ENCODE measurements at regions not wholly inside any gene's neighbourhood (a gene's known extent, or its start where the extent isn't known, plus 50 kb on each side); places are given as distances from the start of the nearest gene placed in this dataset.

DNA sequence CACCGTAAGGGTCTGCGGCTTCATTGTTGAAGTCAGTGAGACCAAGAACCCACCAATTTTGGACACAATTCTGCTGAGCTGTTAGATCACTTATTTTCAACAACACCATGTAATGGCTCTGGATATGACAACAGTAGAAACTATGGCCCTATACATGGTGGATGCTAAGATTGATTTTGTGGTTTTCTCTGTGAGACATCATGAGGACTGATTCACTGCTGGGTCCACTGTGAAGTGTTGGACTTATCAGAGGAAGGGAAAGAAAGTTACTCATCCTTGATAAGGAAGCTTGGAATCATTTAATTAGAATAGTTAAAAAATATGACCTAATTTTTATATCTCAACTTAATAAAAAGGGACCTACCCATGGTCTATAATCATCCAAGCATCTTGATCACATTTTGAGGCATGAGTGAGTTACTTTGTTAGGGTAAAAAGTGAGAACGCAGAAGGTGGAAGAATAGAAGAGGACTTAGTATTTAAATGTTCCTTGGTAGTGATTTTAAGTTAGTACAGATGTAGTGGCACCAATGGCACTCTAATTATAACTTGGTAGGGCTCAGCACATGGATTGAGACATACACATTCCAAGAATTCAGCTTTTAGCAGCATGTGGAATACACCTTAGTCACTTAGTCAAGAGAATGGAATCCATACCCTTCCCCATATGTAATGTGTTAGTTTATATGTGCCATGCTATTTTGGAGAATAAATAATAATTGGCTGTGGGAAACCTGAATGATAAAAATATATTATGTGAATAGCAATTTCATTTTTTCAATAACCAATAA lies 123.5 kb upstream of the CD180 start:
- H3K9me3 Mint-ChIP-seq = no peaks in the 10 kb centered on the region
- no peak overlapping the region for H3K4me3 Mint-ChIP-seq
- H3K27me3 Mint-ChIP-seq = no peaks in the 10 kb centered on the region
- no peak for DNase-seq
- no peaks in the 10 kb centered on the region for H3K36me3 Mint-ChIP-seq
- peak overlapping the region; percentile 11 for H3K27ac Mint-ChIP-seq
- peaks cover 2% of the 10 kb centered on the region for H3K4me1 Mint-ChIP-seq

DNA sequence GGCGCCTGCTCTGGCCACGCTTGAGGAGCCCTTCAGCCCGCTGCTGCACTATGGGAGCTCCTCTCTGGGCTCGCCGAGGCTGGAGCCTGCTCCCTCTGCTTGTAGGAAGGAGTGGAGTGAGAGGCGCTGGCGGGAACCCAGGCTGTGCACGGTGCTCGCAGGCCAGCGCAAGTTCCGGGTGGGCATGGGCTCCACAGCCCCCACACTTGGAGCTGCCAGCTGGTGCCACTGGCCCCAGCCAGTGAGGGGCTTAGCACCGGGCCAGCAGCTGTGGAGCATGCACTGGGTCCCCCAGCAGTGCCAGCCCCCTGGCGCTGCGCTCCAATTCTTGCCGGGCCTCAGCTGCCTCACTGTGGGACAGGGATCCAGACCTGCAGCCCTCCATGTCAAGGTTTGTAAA lies 122.1 kb upstream of the CD180 start:
- no peak overlapping the region for H3K4me3 Mint-ChIP-seq
- no peaks in the 10 kb centered on the region for H3K27me3 Mint-ChIP-seq

DNA sequence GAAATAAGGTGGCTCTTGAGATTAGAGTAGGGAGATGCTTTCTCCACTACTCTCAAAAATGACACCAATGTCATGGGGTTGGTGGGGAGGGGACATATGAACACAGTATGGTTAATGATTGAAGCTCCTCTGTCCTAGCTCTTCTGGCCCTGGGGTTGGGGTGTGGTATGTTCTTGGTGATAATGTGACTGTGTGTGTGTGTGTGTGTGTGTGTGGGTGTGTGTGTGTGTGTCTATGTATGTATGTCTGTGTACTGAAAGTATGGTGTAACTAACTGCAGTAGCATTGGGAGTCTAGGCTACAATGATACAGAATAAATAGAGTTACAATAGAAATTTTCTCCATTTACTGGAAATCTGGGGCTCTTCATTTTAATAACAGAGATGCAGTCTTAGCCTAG lies 121.0 kb upstream of the CD180 start:
- Mint-ChIP-seq H3K4me3 (no peak overlapping the region), H3K9me3 (no peaks in the 10 kb centered on the region), H3K36me3 (no peaks in the 10 kb centered on the region), H3K4me1 (peaks cover 2% of the 10 kb centered on the region), H3K27me3 (no peaks in the 10 kb centered on the region), H3K27ac (no peak overlapping the region)
- DNase-seq = no peak

More for the DNA sequence above, 122.1 kb upstream of the CD180 start:
- no peak for DNase-seq
- no peaks in the 10 kb centered on the region for H3K9me3 Mint-ChIP-seq
- peaks cover 2% of the 10 kb centered on the region for H3K4me1 Mint-ChIP-seq
- H3K36me3 Mint-ChIP-seq = no peaks in the 10 kb centered on the region
- no peak overlapping the region for H3K27ac Mint-ChIP-seq

DNA sequence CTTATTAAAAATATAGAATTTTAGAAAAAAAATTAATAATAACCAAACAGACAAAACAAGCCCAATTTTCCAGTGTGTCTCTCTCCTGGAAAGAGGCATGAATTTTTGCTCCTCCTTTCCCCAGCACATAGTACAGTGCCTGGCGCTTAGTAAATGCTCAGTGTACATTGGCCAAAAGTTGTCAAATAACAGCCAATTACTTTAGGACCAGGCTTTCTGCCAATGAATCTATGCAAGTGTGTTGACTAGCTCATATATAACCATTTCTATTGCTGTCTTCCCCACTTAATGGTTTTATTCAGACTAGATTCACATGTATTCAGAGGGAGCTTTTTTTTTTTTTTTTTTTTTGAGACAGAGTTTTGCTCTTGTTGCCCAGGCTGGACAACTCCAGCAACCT lies 120.1 kb upstream of the CD180 start:
- Mint-ChIP-seq H3K36me3 (no peaks in the 10 kb centered on the region), H3K4me1 (peaks cover 2% of the 10 kb centered on the region), H3K9me3 (no peaks in the 10 kb centered on the region), H3K4me3 (no peak overlapping the region), H3K27ac (no peak overlapping the region), H3K27me3 (no peaks in the 10 kb centered on the region)
- no peak for DNase-seq

DNA sequence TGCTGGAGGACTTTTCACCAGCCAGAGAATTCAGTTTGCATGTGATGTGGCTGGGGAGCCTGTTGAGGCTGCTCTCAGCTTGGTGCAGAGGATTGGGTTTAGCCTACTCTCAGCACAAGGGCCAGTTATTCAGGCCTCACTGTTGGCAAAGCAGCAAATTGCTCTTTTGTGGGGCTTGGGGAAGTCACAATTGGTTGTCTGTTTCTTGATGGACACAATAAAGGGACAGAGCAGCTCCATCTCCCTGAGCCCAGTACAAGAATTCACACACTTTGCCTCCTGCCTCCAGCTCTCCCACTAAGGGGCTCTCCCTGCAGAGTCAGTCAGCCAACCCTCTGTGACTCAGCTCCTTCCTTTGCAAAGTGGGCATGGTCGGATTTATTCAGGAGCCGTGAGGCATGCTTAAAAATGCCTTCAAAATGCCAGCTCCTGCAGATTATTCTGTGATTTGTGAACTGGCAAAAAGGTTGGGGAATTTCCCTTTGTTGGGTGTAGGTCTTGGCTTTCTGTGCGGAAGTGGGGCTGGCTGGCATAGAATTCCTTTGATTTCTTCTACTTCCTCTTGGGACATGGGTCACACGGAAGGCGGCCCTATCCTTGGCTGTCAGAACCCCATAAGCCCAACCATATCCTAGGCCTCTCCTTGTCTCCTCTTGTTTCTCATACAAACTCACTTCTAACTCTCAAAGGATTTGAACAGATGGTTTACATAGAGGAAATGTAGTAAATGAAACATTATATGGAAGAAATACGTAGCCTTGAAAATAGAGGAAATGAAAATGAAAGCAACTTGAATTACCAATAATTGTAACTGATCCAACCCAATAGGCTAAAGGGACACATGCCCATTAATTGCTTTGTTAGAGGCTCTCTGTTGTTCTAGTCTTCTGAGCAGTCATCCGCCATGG lies 118.7 kb upstream of the CD180 start:
- H3K36me3 Mint-ChIP-seq = peaks cover 1% of the 10 kb centered on the region
- DNase-seq = no peak
- no peak overlapping the region for H3K4me3 Mint-ChIP-seq
- peak overlapping the region; percentile 40 for H3K27ac Mint-ChIP-seq
- no peaks in the 10 kb centered on the region for H3K27me3 Mint-ChIP-seq
- H3K4me1 Mint-ChIP-seq = peaks cover 2% of the 10 kb centered on the region
- no peaks in the 10 kb centered on the region for H3K9me3 Mint-ChIP-seq

DNA sequence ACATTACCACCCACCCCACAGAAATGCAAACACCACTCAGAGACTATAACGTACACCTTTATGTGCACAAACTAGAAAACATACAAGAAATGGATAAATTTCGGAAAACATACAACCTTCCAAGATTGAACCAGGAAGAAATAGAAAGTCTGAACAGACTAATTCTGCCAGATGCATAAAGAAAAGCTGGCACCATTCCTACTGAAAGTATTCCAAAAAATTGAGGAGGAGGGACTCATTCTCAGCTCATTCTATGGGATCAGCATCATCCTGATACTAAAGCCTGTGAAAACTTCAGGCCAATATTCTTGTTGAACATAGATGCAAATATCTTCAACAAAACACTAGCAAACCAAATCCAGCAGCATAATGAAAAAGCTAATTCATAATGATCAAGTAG lies 115.1 kb upstream of the CD180 start:
- peaks cover 1% of the 10 kb centered on the region for H3K9me3 Mint-ChIP-seq
- no peak overlapping the region for H3K27ac Mint-ChIP-seq
- peaks cover 16% of the 10 kb centered on the region for H3K4me1 Mint-ChIP-seq
- peaks cover 1% of the 10 kb centered on the region for H3K36me3 Mint-ChIP-seq
- H3K4me3 Mint-ChIP-seq = no peak overlapping the region
- H3K27me3 Mint-ChIP-seq = no peaks in the 10 kb centered on the region
- DNase-seq = no peak

DNA sequence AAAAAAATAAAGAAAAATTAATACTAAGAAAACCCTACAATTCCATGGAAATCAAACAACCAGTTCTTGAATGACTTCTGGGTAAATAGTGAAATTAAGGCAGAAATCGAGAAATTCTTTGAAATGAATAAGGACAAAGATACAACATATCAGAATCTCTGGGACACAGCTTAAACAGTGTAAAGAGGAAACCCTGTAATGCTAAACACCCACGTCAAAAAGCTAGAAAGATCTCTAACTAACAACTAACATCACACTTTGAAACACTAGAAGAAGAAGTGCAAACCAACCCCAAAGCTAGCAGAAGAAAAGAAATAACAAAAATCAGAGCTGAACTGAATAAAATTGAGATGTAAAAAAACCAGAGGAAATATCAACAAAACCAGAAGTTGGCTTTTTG lies 114.6 kb upstream of the CD180 start:
- Mint-ChIP-seq H3K4me3 (no peak overlapping the region), H3K27me3 (no peaks in the 10 kb centered on the region), H3K4me1 (peaks cover 20% of the 10 kb centered on the region), H3K27ac (no peak overlapping the region), H3K36me3 (peaks cover 1% of the 10 kb centered on the region), H3K9me3 (peaks cover 1% of the 10 kb centered on the region)
- DNase-seq = no peak

DNA sequence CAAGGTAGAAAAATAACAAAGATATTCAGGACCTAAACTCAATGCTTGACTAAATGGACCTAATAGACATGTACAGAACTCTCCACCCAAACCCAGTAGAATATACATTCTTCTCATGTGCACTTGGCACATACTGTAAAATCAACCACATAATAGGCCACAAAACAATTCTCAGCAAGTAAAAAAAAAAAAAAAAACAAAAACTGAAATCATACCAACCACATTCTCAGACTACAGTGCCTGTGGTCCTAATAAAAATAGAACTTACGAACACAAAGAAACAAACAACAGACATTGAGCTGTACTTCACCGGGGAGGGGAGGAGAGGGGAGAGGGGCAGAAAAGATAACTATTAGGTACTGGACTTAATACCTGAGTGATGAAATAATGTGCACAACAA lies 114.1 kb upstream of the CD180 start:
- Mint-ChIP-seq H3K27ac (no peak overlapping the region), H3K36me3 (peaks cover 1% of the 10 kb centered on the region), H3K4me3 (no peak overlapping the region), H3K4me1 (peaks cover 22% of the 10 kb centered on the region), H3K9me3 (peaks cover 1% of the 10 kb centered on the region), H3K27me3 (no peaks in the 10 kb centered on the region)
- no peak for DNase-seq

DNA sequence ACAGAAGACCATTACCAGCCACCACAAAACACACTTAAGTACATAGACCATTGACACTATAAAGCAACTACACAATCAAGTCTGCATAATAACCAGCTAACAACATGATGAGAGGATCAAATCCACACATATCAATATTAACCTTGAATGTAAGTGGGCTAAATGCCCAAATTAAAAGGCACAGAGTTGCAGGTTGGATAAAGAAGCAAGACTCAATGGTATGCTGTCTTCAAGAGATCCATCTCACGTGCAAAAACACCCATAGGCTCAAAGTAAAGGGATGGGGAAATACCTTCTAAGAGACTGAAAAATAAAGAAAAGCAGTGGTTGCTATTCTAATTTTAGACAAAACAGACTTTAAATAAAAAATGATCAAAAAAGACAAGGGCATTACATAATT lies 113.6 kb upstream of the CD180 start:
- Mint-ChIP-seq H3K27ac (no peak overlapping the region), H3K9me3 (peaks cover 1% of the 10 kb centered on the region), H3K4me3 (no peak overlapping the region), H3K36me3 (peaks cover 1% of the 10 kb centered on the region), H3K27me3 (no peaks in the 10 kb centered on the region), H3K4me1 (peaks cover 19% of the 10 kb centered on the region)
- no peak for DNase-seq

DNA sequence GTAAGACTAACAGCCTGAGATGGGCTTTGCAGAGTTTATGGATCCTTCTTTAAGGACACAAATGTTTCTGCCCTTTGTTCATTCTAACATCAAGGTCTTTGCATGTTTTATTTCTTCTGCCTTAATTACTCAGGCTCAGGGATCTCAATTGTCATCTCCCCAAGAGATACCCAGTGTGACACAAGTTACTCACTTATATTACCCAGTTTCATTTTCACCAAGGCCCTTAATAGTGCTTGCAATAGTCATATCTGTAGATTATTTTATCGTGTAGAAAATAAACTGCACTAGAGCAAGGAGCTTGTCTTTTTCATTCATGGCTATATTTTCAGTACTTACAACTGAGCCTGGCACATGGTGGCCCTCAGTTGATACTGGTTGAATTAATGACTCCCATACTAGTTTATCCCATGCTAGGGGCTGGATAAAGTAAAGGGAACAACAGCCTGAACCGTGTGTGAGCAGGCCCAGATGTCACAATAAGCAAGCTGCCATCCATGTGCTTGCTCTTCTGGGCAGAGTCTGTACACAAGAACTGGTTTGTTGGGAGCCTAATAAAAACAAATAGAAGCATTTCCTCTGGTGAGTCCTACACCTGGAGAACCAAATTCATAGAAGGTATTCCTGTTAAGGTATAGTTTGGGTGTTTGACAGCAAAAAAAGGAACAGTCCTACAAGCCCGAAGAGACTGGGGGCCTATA lies 112.5 kb upstream of the CD180 start:
- no peaks in the 10 kb centered on the region for H3K27me3 Mint-ChIP-seq
- no peak overlapping the region for H3K4me3 Mint-ChIP-seq
- H3K27ac Mint-ChIP-seq = no peak overlapping the region
- no peak for DNase-seq
- H3K9me3 Mint-ChIP-seq = peaks cover 1% of the 10 kb centered on the region
- peaks cover 19% of the 10 kb centered on the region for H3K4me1 Mint-ChIP-seq
- H3K36me3 Mint-ChIP-seq = peaks cover 1% of the 10 kb centered on the region

DNA sequence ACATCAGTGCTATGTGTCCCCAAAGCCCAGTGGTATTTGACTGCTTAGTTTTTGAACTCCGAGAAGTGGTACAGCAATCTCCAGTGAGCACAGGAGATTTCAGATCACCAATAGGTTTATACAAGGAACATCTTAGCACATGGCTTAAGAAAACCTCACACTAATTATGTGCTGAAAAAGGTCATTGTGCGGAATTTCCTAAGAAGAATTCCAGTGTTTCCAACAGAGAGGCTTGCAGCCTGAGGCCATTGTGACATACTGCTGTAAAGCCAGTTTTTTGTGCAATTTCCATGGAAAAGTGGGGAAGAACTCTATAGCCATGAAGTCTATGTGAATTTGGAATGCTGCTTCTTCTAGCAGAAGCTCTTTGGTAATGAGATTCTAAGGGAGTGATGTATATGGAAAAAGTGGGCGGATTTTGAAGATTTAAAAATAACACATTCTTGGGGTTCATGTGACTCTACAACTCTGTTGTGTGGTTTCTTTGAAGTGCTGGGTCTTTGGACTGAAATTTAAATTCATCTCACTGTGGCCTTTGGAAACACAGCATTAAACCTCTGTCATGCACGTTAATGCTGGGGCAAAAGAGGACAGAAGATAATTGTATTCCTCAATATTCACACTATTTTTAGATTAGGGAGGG lies 110.5 kb upstream of the CD180 start:
- no peak overlapping the region for H3K27ac Mint-ChIP-seq
- peaks cover 1% of the 10 kb centered on the region for H3K9me3 Mint-ChIP-seq
- no peak for DNase-seq

DNA sequence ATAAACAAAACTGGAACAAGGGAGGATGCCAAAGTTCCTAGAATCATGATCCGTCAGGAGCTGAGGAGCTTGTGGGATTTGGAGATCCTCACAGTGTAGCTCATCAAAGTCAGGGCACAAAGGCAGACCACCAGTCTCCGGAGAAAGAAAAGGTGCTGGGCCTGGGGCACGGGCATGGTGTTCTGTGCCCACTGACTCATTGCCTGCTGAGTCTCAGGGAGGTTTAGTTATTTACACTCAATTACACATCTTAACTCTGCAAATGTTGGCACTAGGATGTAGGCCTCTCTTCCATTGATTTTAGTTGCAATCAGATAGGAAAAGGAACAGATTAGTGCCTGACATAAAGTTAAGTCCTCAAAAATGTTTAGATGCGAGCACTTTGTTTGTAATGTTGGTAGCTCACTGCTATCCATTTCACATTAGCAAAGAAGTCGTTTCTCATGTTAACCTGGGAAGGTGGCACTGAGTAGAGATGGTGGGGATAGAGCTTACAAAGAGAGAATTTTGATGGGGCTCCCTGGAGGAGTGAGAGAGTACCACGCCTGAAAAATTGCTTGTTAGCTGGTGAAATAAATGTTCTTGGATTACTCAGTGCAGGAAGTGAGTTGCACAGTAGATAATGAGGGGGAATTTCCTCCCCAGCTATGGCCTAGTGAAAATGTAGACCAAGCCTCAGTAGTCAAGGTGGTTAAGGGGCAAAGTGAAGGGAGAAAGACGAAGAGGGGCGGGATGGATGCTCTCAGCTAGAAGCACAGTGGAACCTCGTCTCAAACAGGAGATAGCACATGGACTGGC lies 109.5 kb upstream of the CD180 start:
- peaks cover 22% of the 10 kb centered on the region for H3K4me1 Mint-ChIP-seq
- peaks cover 1% of the 10 kb centered on the region for H3K9me3 Mint-ChIP-seq
- peak overlapping the region; percentile 34 for H3K27ac Mint-ChIP-seq
- H3K27me3 Mint-ChIP-seq = no peaks in the 10 kb centered on the region
- DNase-seq = no peak
- H3K4me3 Mint-ChIP-seq = no peak overlapping the region
- peaks cover 1% of the 10 kb centered on the region for H3K36me3 Mint-ChIP-seq

More for the DNA sequence above, 110.5 kb upstream of the CD180 start:
- Mint-ChIP-seq H3K36me3 (peaks cover 1% of the 10 kb centered on the region), H3K4me1 (peaks cover 22% of the 10 kb centered on the region), H3K4me3 (no peak overlapping the region), H3K27me3 (no peaks in the 10 kb centered on the region)

DNA sequence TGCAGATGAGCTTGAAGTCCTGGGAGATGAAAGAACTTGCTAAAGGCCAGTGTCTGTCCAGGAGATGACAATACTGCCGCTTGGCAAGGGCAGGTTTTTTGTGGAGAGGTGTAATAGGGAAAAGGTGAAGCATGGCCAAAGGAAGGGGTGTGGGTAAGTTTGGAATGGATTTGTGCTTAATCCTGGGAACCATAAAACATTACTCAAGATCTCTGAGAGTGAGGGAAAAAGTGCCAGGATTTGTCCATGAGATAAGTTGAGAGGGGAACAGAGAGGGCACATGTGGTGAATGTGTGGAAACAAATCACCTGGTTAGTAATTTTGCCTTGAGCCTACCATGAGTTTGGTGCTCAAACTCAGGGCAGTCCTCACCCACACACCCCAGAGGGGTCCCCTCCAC lies 108.8 kb upstream of the CD180 start:
- H3K4me3 Mint-ChIP-seq = no peak overlapping the region
- peaks cover 1% of the 10 kb centered on the region for H3K9me3 Mint-ChIP-seq
- no peak for DNase-seq
- peaks cover 22% of the 10 kb centered on the region for H3K4me1 Mint-ChIP-seq
- no peaks in the 10 kb centered on the region for H3K36me3 Mint-ChIP-seq
- H3K27ac Mint-ChIP-seq = no peak overlapping the region
- no peaks in the 10 kb centered on the region for H3K27me3 Mint-ChIP-seq

DNA sequence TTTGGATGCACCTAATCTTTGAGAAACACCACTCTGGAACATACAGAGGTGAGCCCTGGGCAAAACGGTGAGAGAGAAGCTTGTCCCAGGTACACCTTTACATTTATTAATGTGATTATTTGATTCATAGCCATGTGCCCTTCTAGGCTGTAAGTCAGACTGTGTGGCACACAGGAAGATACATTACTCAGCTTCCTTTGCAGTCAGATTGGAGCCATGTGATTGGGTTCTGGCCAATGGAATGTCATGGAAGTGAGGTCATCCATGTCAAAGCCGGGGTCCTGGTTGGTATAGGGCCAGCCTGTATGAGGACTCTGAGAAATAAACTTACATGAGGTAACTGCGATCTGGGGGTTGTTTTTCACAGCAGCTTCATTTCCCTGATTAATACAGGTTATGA lies 106.8 kb upstream of the CD180 start:
- Mint-ChIP-seq H3K27me3 (no peaks in the 10 kb centered on the region), H3K27ac (no peak overlapping the region), H3K36me3 (no peaks in the 10 kb centered on the region), H3K4me1 (peaks cover 22% of the 10 kb centered on the region), H3K4me3 (no peak overlapping the region), H3K9me3 (no peaks in the 10 kb centered on the region)
- no peak for DNase-seq
